Endothelial cell of umbilical vein (primary cell): ENCODE measurements at regions not wholly inside any gene's neighbourhood (a gene's known extent, or its start where the extent isn't known, plus 50 kb on each side); places are given as distances from the start of the nearest gene placed in this dataset.

Experiments
- CTCF ChIP-seq, 2 donors: IDR thresholded peaks; 1 replicate in 1 of 2; 2 replicates in 1 of 2; pipeline ENCODE4 v1.5.1; 2011; ENCODE audit warnings: low read length in 2 of 2, mild to moderate bottlenecking in 2 of 2, moderate library complexity in 2 of 2, control low read depth in 1 of 2, inconsistent platforms in 1 of 2, low read depth in 1 of 2; ENCODE audit not compliant: insufficient read depth in 1 of 2; ENCODE audit errors: extremely low read depth in 1 of 2
- EZH2 ChIP-seq: IDR thresholded peaks from 2 replicates; pipeline ENCODE4 v1.6.1; 2012; ENCODE audit warnings: borderline replicate concordance, low read depth, mild to moderate bottlenecking, moderate library complexity, low read length, inconsistent platforms; ENCODE audit not compliant: severe bottlenecking
- JUN ChIP-seq: IDR thresholded peaks from 2 replicates; pipeline ENCODE4 v1.6.1; 2011; ENCODE audit warnings: borderline replicate concordance, low read depth; ENCODE audit not compliant: insufficient read length, insufficient read depth
- MYC ChIP-seq: IDR thresholded peaks from one replicate; pipeline ENCODE4 v1.6.1; 2011; ENCODE audit warnings: mild to moderate bottlenecking, low read depth, low read length
- POLR2A ChIP-seq: IDR thresholded peaks from 2 replicates; pipeline ENCODE4 v1.6.1; 2012; ENCODE audit warnings: low read depth, mild to moderate bottlenecking, control low read depth, low read length
- POLR2AphosphoS5 ChIP-seq: IDR thresholded peaks from 2 replicates; pipeline ENCODE4 v1.6.1; 2012; ENCODE audit warnings: low read depth, mild to moderate bottlenecking, control low read depth, low read length, moderate library complexity; ENCODE audit not compliant: insufficient read depth
- TF ChIP-seq, protein P1 (sequence below): IDR thresholded peaks from 2 replicates; pipeline ENCODE4 v1.6.1; 2011; ENCODE audit not compliant: insufficient read depth, insufficient read length

- TF ChIP-seq CTCF (IDR thresholded peaks at IDR 0.05; ENCODE audit: extremely low read depth in 1 of 2, insufficient read depth in 1 of 2, low read depth in 1 of 2, low read length in 2 of 2) (no peak), EZH2 (no peak), POLR2A (no peak), POLR2AphosphoS5 (no peak), MYC (no peak), JUN (no peak)
- TF ChIP-seq, protein P1, sequence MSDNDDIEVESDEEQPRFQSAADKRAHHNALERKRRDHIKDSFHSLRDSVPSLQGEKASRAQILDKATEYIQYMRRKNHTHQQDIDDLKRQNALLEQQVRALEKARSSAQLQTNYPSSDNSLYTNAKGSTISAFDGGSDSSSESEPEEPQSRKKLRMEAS: no peak
Observed at GRCh38 chr4:178738026-178738425, 1295.8 kb upstream of the AGA start.
